WTC11 (cell line): ENCODE measurements at regions not wholly inside any gene's neighbourhood (a gene's known extent, or its start where the extent isn't known, plus 50 kb on each side); places are given as distances from the start of the nearest gene placed in this dataset.

Experiments
- ATAC-seq: fragments of 200-7000 bp; cut with Tn5 transposase; 2 replicates; pipeline ENCODE4 v1.10.0; 2021; ENCODE audit warnings: mild to moderate bottlenecking, moderate library complexity
- CTCF ChIA-PET: fragments of 300-600 bp; sonication (Branson Sonifier 250); formaldehyde crosslinking; loops from one replicate; lab custom pipeline; 2021; ENCODE audit warnings: antibody characterized with exemption; lab: Charles Lee
- POLR2A ChIA-PET: fragments of 350-600 bp; sonication (Branson Sonifier 250); formaldehyde crosslinking; loops from one replicate; lab custom pipeline; 2021; ENCODE audit warnings: antibody characterized with exemption; lab: Charles Lee
- DNase-seq: peaks from one replicate; pipeline ENCODE4 v3.0.0; 2021; ENCODE audit warnings: low spot score
- H3K27ac Mint-ChIP-seq: 2 replicates; pipeline ENCODE4 v1.8.0; 2021; ENCODE audit warnings: mixed read lengths
- H3K27me3 Mint-ChIP-seq: 2 replicates; pipeline ENCODE4 v1.8.0; 2021; ENCODE audit warnings: low read depth, mild to moderate bottlenecking, moderate library complexity, mixed read lengths
- H3K36me3 Mint-ChIP-seq: 2 replicates; pipeline ENCODE4 v1.8.0; 2021; ENCODE audit warnings: mixed read lengths
- H3K4me1 Mint-ChIP-seq: 2 replicates; pipeline ENCODE4 v1.8.0; 2022; ENCODE audit warnings: mixed read lengths
- H3K4me3 Mint-ChIP-seq: 2 replicates; pipeline ENCODE4 v1.8.0; 2021; ENCODE audit warnings: mild to moderate bottlenecking, moderate library complexity, mixed read lengths
- H3K9me3 Mint-ChIP-seq: 2 replicates; pipeline ENCODE4 v1.8.0; 2021; ENCODE audit warnings: mixed read lengths
- CREB1 ChIP-seq: sonication (generic); formaldehyde crosslinking; IDR thresholded peaks from 2 replicates; pipeline ENCODE4 v1.8.0; 2023; ENCODE audit warnings: mild to moderate bottlenecking, missing genetic modification reagents
- EMX1 ChIP-seq: fragments of 250-450 bp; sonication (Bioruptor Pico); IDR thresholded peaks from 2 replicates; pipeline ENCODE4 v1.8.0; 2021; ENCODE audit warnings: mild to moderate bottlenecking
- ESRRA ChIP-seq: sonication (generic); formaldehyde crosslinking; IDR thresholded peaks from 2 replicates; pipeline ENCODE4 v1.8.1; 2022; ENCODE audit warnings: mild to moderate bottlenecking, missing genetic modification reagents, borderline replicate concordance
- ETV6 ChIP-seq: sonication (generic); formaldehyde crosslinking; IDR thresholded peaks from 2 replicates; pipeline ENCODE4 v1.8.1; 2022; ENCODE audit warnings: mild to moderate bottlenecking, missing genetic modification reagents
- FOXJ3 ChIP-seq: sonication (generic); formaldehyde crosslinking; IDR thresholded peaks from 2 replicates; pipeline ENCODE4 v1.9.0; 2021; ENCODE audit warnings: missing genetic modification reagents, mild to moderate bottlenecking, borderline replicate concordance
- GABPB1 ChIP-seq: sonication (generic); formaldehyde crosslinking; IDR thresholded peaks from 2 replicates; pipeline ENCODE4 v1.8.1; 2023; ENCODE audit warnings: mild to moderate bottlenecking, missing genetic modification reagents
- KAT7 ChIP-seq: sonication (generic); formaldehyde crosslinking; IDR thresholded peaks from 2 replicates; pipeline ENCODE4 v1.8.1; 2023; ENCODE audit warnings: missing genetic modification reagents, mild to moderate bottlenecking, borderline replicate concordance
- MXD4 ChIP-seq: fragments of 250-450 bp; sonication (Bioruptor Pico); IDR thresholded peaks from 2 replicates; pipeline ENCODE4 v1.8.0; 2021; ENCODE audit warnings: mild to moderate bottlenecking, moderate library complexity, borderline replicate concordance
- MYBL2 ChIP-seq: sonication (generic); formaldehyde crosslinking; IDR thresholded peaks from 2 replicates; pipeline ENCODE4 v1.8.1; 2023; ENCODE audit warnings: mild to moderate bottlenecking, moderate library complexity, missing genetic modification reagents
- NFATC4 ChIP-seq: fragments of 250-450 bp; sonication (Bioruptor Pico); IDR thresholded peaks from 2 replicates; pipeline ENCODE4 v1.9.0; 2021; ENCODE audit warnings: mild to moderate bottlenecking
- NFYB ChIP-seq: sonication (generic); formaldehyde crosslinking; conservative IDR thresholded peaks from 2 replicates; pipeline ENCODE4 v1.8.0; 2022; ENCODE audit warnings: low read depth, missing genetic modification reagents
- NR1H2 ChIP-seq: sonication (generic); formaldehyde crosslinking; IDR thresholded peaks from 2 replicates; pipeline ENCODE4 v1.9.0; 2021; ENCODE audit warnings: mild to moderate bottlenecking, moderate library complexity, missing genetic modification reagents
- OVOL2 ChIP-seq: fragments of 250-450 bp; sonication (Bioruptor Pico); IDR thresholded peaks from 2 replicates; pipeline ENCODE4 v1.9.0; 2021; ENCODE audit warnings: mild to moderate bottlenecking, borderline replicate concordance
- PRRX2 ChIP-seq: fragments of 250-450 bp; sonication (Bioruptor Pico); IDR thresholded peaks from 2 replicates; pipeline ENCODE4 v1.8.0; 2021; ENCODE audit warnings: mild to moderate bottlenecking
- TP53 ChIP-seq: sonication (generic); formaldehyde crosslinking; IDR thresholded peaks from 2 replicates; pipeline ENCODE4 v1.8.1; 2023; ENCODE audit warnings: mild to moderate bottlenecking, missing genetic modification reagents
- ZNF263 ChIP-seq: sonication (generic); formaldehyde crosslinking; IDR thresholded peaks from 2 replicates; pipeline ENCODE4 v1.8.1; 2022; ENCODE audit warnings: low read depth, mild to moderate bottlenecking, moderate library complexity, missing genetic modification reagents
- ZNF317 ChIP-seq: sonication (generic); formaldehyde crosslinking; IDR thresholded peaks from 2 replicates; pipeline ENCODE4 v1.8.1; 2023; ENCODE audit warnings: low read depth, mild to moderate bottlenecking, moderate library complexity, missing genetic modification reagents, borderline replicate concordance
- ZNF416 ChIP-seq: fragments of 250-450 bp; sonication (Bioruptor Pico); IDR thresholded peaks from 2 replicates; pipeline ENCODE4 v1.9.0; 2021; ENCODE audit warnings: mild to moderate bottlenecking, inconsistent platforms
- ZNF423 ChIP-seq: fragments of 250-450 bp; sonication (Bioruptor Pico); IDR thresholded peaks from 2 replicates; pipeline ENCODE4 v2.1.2; 2022; ENCODE audit warnings: mild to moderate bottlenecking, moderate library complexity
- TF ChIP-seq, protein P1 (sequence below): sonication (generic); formaldehyde crosslinking; IDR thresholded peaks from 2 replicates; pipeline ENCODE4 v1.8.1; 2023; ENCODE audit warnings: mild to moderate bottlenecking, missing genetic modification reagents, moderate library complexity
- TF ChIP-seq, protein P2 (sequence below): sonication (generic); formaldehyde crosslinking; IDR thresholded peaks from 2 replicates; pipeline ENCODE4 v1.8.1; 2023; ENCODE audit warnings: mild to moderate bottlenecking, missing genetic modification reagents, borderline replicate concordance
- TF ChIP-seq, protein P3 (sequence below): sonication (generic); formaldehyde crosslinking; IDR thresholded peaks from 2 replicates; pipeline ENCODE4 v1.8.0; 2023; ENCODE audit warnings: missing genetic modification reagents
- TF ChIP-seq, protein P4 (sequence below): sonication (generic); formaldehyde crosslinking; IDR thresholded peaks from 2 replicates; pipeline ENCODE4 v1.8.0; 2022; ENCODE audit warnings: mild to moderate bottlenecking, missing genetic modification reagents

DNA sequence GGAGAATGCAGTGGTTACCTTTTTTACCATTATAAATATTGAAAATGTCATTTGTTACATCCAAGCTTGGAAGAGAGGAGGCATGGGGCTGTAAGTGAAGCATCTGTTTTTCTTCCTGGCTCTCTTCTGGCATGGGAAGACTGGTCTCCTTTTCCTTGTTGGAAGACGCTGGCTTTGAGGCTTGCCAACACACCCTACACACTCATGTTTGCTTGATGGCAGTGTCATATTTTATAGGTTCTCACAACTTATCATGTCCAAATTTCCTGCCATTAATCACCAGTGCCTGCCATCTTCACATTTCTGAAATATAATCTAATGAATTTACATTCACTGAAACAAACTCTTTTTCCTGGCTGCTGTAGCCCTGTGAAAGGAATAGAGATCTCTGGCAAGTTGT, 252.9 kb downstream of the MAN2A1 start:
- CTCF ChIA-PET: no interaction called here
- POLR2A ChIA-PET: no interaction called here

DNA sequence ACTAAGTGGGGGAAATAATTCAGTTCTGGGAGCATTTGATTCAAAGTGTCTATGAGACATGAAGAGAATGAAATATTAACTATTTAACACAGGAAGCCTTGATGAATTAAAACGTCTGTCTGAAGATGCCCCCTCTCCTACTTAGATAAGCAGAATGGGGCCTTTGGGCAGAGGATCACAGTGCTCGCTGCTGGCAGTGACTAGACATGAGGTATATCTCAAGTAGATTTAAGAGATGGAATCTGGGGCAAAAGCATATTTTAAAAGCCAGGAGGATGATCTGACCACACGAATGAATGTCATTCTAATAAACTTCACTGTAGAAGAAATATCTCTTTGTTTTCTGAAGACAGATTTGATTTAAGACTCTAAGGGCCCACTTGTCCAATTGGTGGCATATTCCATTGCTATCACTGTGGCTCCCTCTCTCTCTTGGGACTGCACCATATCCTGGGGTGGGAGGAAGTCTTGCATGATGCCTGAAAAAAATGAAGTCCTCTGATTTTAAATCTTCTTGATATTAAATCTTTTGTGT, 254.0 kb downstream of the MAN2A1 start:
- Mint-ChIP-seq H3K27me3 (no peaks in the 10 kb centered on the region), H3K27ac (no peak overlapping the region), H3K36me3 (no peaks in the 10 kb centered on the region; the same call in none of the 2 replicates), H3K9me3 (peaks cover 17% of the 10 kb centered on the region), H3K4me1 (peaks cover 12% of the 10 kb centered on the region), H3K4me3 (no peak overlapping the region)
- ChIA-PET POLR2A (no interaction called here), CTCF (no interaction called here)
- DNase-seq: no peak
- no peak for ATAC-seq
- no peak for TF ChIP-seq NFATC4
- no peak for TF ChIP-seq ZNF317
- no peak for TF ChIP-seq FOXJ3 (CRISPR knock-in tag)
- no peak for TF ChIP-seq ETV6 (CRISPR knock-in tag)
- TF ChIP-seq ESRRA (CRISPR knock-in tag): no peak
- no peak for TF ChIP-seq GABPB1 (CRISPR knock-in tag)
- no peak for TF ChIP-seq MYBL2 (CRISPR knock-in tag)
- no peak for TF ChIP-seq KAT7
- TF ChIP-seq, protein P1, sequence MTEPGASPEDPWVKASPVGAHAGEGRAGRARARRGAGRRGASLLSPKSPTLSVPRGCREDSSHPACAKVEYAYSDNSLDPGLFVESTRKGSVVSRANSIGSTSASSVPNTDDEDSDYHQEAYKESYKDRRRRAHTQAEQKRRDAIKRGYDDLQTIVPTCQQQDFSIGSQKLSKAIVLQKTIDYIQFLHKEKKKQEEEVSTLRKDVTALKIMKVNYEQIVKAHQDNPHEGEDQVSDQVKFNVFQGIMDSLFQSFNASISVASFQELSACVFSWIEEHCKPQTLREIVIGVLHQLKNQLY (CRISPR knock-in tag): no peak
- no peak for TF ChIP-seq ZNF416

More for the DNA sequence above, 252.9 kb downstream of the MAN2A1 start:
- Mint-ChIP-seq H3K9me3 (peaks cover 17% of the 10 kb centered on the region), H3K27me3 (no peaks in the 10 kb centered on the region), H3K4me1 (peaks cover 12% of the 10 kb centered on the region), H3K27ac (no peak overlapping the region), H3K4me3 (no peak overlapping the region), H3K36me3 (no peaks in the 10 kb centered on the region; the same call in none of the 2 replicates)
- DNase-seq (no peak), ATAC-seq (no peak)
- TF ChIP-seq OVOL2: no peak
- TF ChIP-seq EMX1 (CRISPR knock-in tag): no peak
- no peak for TF ChIP-seq GABPB1 (CRISPR knock-in tag)
- TF ChIP-seq TP53 (CRISPR knock-in tag): no peak
- TF ChIP-seq NR1H2 (CRISPR knock-in tag): no peak
- TF ChIP-seq, protein P2, sequence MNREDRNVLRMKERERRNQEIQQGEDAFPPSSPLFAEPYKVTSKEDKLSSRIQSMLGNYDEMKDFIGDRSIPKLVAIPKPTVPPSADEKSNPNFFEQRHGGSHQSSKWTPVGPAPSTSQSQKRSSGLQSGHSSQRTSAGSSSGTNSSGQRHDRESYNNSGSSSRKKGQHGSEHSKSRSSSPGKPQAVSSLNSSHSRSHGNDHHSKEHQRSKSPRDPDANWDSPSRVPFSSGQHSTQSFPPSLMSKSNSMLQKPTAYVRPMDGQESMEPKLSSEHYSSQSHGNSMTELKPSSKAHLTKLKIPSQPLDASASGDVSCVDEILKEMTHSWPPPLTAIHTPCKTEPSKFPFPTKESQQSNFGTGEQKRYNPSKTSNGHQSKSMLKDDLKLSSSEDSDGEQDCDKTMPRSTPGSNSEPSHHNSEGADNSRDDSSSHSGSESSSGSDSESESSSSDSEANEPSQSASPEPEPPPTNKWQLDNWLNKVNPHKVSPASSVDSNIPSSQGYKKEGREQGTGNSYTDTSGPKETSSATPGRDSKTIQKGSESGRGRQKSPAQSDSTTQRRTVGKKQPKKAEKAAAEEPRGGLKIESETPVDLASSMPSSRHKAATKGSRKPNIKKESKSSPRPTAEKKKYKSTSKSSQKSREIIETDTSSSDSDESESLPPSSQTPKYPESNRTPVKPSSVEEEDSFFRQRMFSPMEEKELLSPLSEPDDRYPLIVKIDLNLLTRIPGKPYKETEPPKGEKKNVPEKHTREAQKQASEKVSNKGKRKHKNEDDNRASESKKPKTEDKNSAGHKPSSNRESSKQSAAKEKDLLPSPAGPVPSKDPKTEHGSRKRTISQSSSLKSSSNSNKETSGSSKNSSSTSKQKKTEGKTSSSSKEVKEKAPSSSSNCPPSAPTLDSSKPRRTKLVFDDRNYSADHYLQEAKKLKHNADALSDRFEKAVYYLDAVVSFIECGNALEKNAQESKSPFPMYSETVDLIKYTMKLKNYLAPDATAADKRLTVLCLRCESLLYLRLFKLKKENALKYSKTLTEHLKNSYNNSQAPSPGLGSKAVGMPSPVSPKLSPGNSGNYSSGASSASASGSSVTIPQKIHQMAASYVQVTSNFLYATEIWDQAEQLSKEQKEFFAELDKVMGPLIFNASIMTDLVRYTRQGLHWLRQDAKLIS (CRISPR knock-in tag): no peak
- TF ChIP-seq, protein P3, sequence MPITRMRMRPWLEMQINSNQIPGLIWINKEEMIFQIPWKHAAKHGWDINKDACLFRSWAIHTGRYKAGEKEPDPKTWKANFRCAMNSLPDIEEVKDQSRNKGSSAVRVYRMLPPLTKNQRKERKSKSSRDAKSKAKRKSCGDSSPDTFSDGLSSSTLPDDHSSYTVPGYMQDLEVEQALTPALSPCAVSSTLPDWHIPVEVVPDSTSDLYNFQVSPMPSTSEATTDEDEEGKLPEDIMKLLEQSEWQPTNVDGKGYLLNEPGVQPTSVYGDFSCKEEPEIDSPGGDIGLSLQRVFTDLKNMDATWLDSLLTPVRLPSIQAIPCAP (CRISPR knock-in tag): no peak
- TF ChIP-seq ESRRA (CRISPR knock-in tag): no peak
- no peak for TF ChIP-seq ZNF423
- no peak for TF ChIP-seq NFYB (CRISPR knock-in tag)
- TF ChIP-seq, protein P4, sequence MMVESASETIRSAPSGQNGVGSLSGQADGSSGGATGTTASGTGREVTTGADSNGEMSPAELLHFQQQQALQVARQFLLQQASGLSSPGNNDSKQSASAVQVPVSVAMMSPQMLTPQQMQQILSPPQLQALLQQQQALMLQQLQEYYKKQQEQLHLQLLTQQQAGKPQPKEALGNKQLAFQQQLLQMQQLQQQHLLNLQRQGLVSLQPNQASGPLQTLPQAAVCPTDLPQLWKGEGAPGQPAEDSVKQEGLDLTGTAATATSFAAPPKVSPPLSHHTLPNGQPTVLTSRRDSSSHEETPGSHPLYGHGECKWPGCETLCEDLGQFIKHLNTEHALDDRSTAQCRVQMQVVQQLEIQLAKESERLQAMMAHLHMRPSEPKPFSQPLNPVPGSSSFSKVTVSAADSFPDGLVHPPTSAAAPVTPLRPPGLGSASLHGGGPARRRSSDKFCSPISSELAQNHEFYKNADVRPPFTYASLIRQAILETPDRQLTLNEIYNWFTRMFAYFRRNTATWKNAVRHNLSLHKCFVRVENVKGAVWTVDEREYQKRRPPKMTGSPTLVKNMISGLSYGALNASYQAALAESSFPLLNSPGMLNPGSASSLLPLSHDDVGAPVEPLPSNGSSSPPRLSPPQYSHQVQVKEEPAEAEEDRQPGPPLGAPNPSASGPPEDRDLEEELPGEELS (CRISPR knock-in tag): no peak
- no peak for TF ChIP-seq ZNF263 (CRISPR knock-in tag)
- TF ChIP-seq CREB1 (CRISPR knock-in tag): no peak
- no peak for TF ChIP-seq PRRX2
- no peak for TF ChIP-seq MXD4 (CRISPR knock-in tag)
